ENCODE measurements at regions not wholly inside any gene's neighbourhood (a gene's known extent, or its start where the extent isn't known, plus 50 kb on each side); places are given as distances from the start of the nearest gene placed in this dataset.
A peak's percentile ranks its signal among the peaks of the same experiment; 100 is the strongest.

- in situ Hi-C loops (cut with MboI; ENCODE audit: low pct_unique_long_range_greater_than_20kb, low sequenced_read_pairs) = no loop called here
- DNase-seq = no peak
Observed at GRCh38 chr4:177016541-177017141, 223.9 kb upstream of the VEGFC start.

GRCh38 chr4:177023951-177024350 lies 231.2 kb upstream of the VEGFC start:
- in situ Hi-C loops (cut with MboI; ENCODE audit: low pct_unique_long_range_greater_than_20kb, low sequenced_read_pairs) = no loop called here

GRCh38 chr4:177032341-177032740 lies 239.6 kb upstream of the VEGFC start:
- no peak for DNase-seq
- in situ Hi-C loops (cut with MboI; ENCODE audit: low pct_unique_long_range_greater_than_20kb, low sequenced_read_pairs) = no loop called here

More at GRCh38 chr4:177023951-177024350, 231.2 kb upstream of the VEGFC start:
- DNase-seq = no peak

GRCh38 chr4:177033135-177033534 lies 240.4 kb upstream of the VEGFC start:
- DNase-seq = no peak
- in situ Hi-C loops (cut with MboI; ENCODE audit: low pct_unique_long_range_greater_than_20kb, low sequenced_read_pairs) = no loop called here

GRCh38 chr4:177033632-177034031 lies 240.9 kb upstream of the VEGFC start:
- in situ Hi-C loops (cut with MboI; ENCODE audit: low pct_unique_long_range_greater_than_20kb, low sequenced_read_pairs) = no loop called here
- DNase-seq = no peak

- no peak for DNase-seq
- in situ Hi-C loops (cut with MboI; ENCODE audit: low pct_unique_long_range_greater_than_20kb, low sequenced_read_pairs) = no loop called here
Observed at GRCh38 chr4:177041356-177041755, 248.6 kb upstream of the VEGFC start.

GRCh38 chr4:177047070-177047850 lies 254.5 kb upstream of the VEGFC start:
- in situ Hi-C loops (cut with MboI; ENCODE audit: low pct_unique_long_range_greater_than_20kb, low sequenced_read_pairs) = no loop called here
- peak; percentile 68 for DNase-seq

GRCh38 chr4:177047851-177048174 lies 255.1 kb upstream of the VEGFC start:
- in situ Hi-C loops (cut with MboI; ENCODE audit: low pct_unique_long_range_greater_than_20kb, low sequenced_read_pairs) = no loop called here
- no peak for DNase-seq

GRCh38 chr4:177051473-177052060 lies 258.1 kb upstream of the NEIL3 start:
- DNase-seq = peak; percentile 49

GRCh38 chr4:177052211-177052934 lies 257.3 kb upstream of the NEIL3 start:
- DNase-seq = no peak
- in situ Hi-C loops (cut with MboI; ENCODE audit: low pct_unique_long_range_greater_than_20kb, low sequenced_read_pairs) = no loop called here

More at GRCh38 chr4:177051473-177052060, 258.1 kb upstream of the NEIL3 start:
- in situ Hi-C loops (cut with MboI; ENCODE audit: low pct_unique_long_range_greater_than_20kb, low sequenced_read_pairs) = no loop called here

GRCh38 chr4:177057186-177057585 lies 252.5 kb upstream of the NEIL3 start:
- in situ Hi-C loops (cut with MboI; ENCODE audit: low pct_unique_long_range_greater_than_20kb, low sequenced_read_pairs) = no loop called here
- DNase-seq = no peak

GRCh38 chr4:177064116-177064515 lies 245.6 kb upstream of the NEIL3 start:
- DNase-seq = no peak
- in situ Hi-C loops (cut with MboI; ENCODE audit: low pct_unique_long_range_greater_than_20kb, low sequenced_read_pairs) = no loop called here

GRCh38 chr4:177064729-177065394 lies 244.8 kb upstream of the NEIL3 start:
- in situ Hi-C loops (cut with MboI; ENCODE audit: low pct_unique_long_range_greater_than_20kb, low sequenced_read_pairs) = no loop called here
- DNase-seq = no peak

GRCh38 chr4:177066746-177067145 lies 242.9 kb upstream of the NEIL3 start:
- in situ Hi-C loops (cut with MboI; ENCODE audit: low pct_unique_long_range_greater_than_20kb, low sequenced_read_pairs) = no loop called here
- DNase-seq = no peak

GRCh38 chr4:177070533-177071058 lies 239.1 kb upstream of the NEIL3 start:
- in situ Hi-C loops (cut with MboI; ENCODE audit: low pct_unique_long_range_greater_than_20kb, low sequenced_read_pairs) = no loop called here
- DNase-seq = no peak

- in situ Hi-C loops (cut with MboI; ENCODE audit: low pct_unique_long_range_greater_than_20kb, low sequenced_read_pairs) = no loop called here
- no peak for DNase-seq
Observed at GRCh38 chr4:177077095-177077971, 232.3 kb upstream of the NEIL3 start.

- DNase-seq = no peak
- in situ Hi-C loops (cut with MboI; ENCODE audit: low pct_unique_long_range_greater_than_20kb, low sequenced_read_pairs) = no loop called here
Observed at GRCh38 chr4:177079327-177079726, 230.3 kb upstream of the NEIL3 start.

GRCh38 chr4:177080388-177080787 lies 229.3 kb upstream of the NEIL3 start:
- in situ Hi-C loops (cut with MboI; ENCODE audit: low pct_unique_long_range_greater_than_20kb, low sequenced_read_pairs) = no loop called here
- no peak for DNase-seq
